GM19463 (cell line): ENCODE measurements at regions not wholly inside any gene's neighbourhood (a gene's known extent, or its start where the extent isn't known, plus 50 kb on each side); places are given as distances from the start of the nearest gene placed in this dataset.

ENCODE experiments used
- ATAC-seq: cut with Tn5 transposase; IDR thresholded peaks from one replicate; pipeline ENCODE4 v1.9.1; 2021; ENCODE audit warnings: mild to moderate bottlenecking, moderate library complexity; ENCODE audit not compliant: unreplicated experiment

DNA sequence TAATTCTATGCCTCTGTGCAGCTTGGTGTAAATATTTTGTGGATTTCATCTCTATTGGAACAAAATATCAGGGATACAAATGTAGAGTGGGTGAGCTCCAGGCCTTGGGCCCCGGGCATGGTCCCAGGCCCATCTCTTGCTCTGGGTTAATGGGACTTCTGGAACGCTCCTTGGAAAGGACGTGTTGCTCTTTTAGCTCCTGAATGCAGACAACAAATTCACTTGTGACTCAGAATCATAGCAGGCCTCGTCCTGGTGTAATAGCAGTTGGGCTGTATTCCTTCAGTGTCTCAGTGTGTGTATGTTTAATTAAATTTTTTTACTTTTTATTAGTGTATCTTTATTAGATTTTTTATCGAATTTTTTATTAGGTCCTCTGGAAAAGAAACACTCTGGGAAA, 266.7 kb upstream of the C2CD4B start:
- ATAC-seq = no peak

DNA sequence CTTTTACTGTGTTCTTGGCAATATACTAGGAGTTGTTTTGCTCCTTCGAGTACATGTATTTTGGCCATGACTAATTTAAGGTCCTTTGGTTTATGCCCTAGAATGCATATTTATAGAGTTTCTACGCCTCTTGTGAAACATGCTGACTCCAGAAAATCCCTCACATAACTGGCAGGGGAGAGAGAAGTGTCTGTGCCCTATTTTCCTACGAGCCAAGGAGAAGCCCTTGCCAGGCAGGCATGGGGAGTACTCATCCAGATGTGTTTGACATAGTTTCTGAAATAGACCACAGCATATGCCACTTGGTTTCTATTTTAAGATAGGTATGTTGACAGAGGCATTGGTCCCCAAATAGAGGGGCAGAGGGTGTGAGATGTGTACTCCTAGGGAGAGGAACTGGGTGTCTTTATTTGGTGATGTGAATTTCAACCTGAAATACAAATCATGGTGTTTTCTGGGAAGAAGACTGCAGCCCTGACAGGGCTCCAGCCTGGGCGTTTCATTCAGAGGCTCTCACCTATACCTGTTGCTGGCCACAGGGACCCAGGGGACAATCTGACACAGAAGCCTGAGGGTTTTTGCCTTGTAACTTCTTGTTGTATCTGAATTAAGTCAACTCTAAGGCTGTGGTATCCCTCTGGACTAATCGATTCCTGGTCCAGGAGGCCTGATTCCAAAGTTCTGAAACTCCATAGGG, 267.8 kb upstream of the C2CD4B start:
- no peak for ATAC-seq

DNA sequence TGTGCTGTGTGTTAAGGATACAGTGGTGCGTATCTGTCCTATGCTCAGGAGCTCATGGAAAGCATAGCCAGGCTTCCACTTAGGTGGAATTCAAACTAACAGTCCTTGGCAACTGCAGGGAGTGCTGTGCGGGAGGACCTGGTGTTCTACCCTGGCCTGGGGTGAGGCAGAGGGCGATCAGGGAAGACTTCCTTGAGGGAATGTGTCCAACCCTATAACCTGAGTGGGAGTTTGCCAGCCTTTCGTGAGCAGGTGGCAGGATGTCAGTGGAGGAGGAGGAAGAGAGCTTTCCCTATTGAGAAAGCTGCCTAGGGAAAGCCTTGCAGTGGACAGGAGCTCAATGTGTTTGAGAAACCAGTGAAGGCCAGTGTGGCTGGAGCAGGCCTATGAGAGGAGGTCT, 271.1 kb upstream of the C2CD4B start:
- ATAC-seq = no peak

DNA sequence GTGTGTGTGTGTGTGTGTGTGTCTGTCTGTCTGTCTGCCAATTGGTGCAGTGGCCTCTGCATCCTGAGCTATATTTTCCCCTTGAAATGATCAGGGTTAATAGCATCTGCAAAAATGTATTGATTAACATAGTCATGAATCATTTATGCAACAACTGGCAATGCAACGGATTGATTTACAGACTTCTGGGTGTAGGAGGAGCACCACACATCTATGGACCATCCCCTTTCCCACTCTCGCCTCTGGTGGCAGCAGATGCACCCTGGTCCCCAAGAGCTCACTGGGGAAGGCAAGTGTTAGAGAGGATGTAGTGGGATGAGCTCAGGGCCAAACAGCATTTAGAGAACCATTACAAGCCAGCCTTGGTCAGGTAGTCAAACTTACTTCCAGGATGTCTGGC, 272.7 kb upstream of the C2CD4B start:
- ATAC-seq = no peak

DNA sequence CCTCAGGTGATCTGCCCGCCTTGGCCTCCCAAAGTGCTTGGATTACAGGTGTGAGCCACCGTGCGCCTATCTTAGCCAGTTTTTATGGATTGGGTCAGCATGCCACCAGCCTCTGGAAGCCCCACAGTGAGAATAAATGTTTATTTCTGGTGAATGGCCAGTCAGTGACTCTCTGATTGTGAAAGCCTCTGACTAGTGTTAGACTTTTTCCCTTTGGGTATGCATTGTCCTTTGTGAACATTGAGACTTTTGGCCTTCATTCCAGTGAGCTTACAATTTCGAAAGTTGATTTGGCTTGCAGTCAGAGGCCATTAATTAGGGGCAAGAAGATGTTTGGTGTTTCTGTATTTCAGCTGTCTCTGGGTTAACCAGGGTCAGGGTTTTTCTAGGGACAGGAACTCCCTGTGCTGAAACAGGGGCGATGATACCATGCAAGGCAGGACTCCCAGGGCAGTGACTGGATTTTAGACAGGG, 274.5 kb upstream of the C2CD4B start:
- no peak for ATAC-seq

DNA sequence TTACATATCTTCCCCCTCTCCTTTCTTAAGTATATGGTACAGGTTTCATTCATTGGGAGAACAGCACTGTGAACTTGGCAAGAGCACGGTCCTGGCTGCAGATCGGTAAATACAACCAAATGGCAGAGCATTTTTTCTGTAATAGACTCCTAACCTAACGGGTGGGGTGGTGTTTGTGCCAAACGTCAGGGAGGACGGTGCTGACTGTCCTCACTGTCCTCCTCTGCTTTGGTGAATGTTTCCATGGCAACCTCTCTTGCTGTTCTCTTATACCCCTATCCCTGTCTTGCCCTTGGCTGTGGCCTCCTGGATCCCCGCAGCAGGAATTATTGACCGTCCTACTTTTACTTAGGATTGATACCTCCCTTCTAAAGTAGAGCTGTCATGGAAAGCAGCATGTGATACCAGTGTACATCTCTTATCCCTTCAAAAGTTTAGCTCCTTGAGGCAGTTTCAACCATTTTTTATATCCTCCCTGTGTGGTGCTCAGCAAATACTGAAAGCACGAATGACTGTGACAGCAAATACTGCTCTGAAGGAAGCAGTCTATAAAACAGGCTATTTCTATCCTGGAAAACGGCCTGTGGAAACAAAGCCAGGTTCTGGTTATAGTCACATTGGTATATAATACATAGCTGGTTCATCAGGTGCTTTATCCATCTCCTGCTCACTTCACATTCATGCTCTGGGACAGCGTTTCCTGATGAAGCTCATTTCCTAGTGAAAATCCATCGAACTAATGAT, 275.4 kb upstream of the C2CD4B start:
- no peak for ATAC-seq

DNA sequence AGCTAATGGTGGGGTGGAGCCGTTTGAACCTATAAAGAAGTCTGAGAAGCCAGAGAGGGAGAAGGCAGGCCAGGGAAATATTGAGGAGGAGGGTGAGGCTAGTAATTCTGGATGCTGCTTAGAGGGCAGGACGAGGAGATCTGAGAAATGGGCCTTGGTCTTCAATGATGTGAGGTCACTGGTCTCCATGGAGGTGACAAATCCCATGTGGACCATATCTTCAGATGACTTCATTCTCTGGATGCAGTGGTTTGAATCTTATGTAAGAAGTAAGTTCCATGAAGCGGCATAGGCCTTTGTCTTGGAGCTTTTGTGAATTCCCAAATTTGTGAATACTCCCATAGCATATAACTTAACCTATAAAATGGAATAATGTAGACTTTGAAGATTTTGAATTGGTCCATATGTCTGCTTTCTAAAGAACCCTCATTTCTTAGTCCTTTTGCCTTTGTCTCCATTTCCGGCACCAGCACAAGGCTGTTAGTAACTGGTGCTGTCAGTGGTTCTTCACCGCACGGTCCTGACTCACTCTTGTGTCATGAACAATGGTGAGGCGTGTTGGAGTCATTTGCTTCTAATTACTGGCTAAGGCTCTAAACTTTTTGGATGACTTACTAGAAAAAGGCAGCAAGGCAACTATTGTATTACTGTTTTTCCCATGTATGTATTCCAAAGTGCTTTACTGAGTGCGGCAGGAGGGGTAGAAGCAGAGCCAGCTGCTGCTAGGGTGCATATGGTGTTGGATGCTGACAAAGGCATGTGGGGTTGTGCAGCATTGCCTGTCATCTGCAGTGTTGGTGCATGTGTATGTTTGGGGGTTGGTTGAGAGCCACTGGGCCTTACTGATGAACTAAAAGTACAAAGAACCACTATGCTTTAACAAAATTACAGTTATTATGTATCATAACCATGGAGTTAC, 279.3 kb upstream of the C2CD4B start:
- no peak for ATAC-seq

DNA sequence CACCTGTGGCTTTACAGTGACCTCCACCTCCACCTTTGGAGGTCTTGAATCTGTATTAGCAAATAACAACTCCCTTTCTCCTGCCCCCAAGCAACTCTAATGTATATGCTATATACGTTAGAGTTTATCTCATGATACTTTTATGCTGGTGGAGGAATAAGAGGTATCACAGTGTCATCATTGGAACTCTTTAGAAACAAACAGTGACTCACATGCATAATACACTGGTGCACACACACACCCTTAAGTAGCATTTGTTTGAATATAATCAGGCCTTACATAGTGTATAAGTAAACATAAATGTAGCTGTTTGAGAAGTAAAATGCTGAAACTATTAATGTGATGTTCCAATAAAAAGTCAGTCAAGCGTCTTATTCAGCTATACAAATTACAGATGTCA, 280.2 kb upstream of the C2CD4B start:
- ATAC-seq = no peak

DNA sequence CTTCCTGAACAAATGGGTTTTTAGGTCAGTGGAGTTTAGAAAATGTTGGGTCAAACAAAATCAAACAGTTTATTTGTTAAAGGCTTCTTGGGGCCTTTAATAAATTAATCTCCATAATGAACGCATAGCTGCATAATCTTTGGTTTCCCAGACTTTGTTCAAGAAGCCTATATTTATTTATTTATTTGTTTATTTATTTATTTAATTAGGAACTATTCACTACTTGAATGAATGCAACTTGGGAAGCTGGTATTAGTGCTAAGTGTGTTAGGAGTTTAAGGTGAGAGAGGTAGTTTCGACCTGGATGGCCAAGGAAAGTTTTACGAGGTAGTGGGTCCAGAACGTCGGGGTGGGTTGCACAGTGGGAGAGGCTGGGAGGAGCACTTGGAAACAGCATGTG, 281.9 kb upstream of the C2CD4B start:
- ATAC-seq = no peak

DNA sequence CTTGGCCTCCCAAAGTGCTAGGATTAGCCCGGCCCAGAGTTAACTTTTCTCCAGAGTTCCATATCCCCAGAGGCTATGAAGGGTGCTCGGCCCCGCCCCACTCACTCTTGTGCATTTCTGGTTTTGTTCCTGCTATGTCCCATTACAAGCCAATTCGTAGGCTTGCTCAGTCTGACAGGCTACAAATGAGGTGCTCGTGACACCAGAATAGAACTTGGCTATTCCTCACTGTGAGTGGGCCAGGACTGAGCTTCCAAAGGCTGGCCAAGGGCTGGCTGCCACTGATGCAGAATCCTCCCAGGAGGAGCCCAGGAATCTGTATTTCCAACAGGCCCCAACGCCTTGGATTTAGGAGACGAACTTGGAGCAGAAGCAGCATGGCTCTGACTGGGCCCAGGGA, 282.7 kb upstream of the C2CD4B start:
- no peak for ATAC-seq

DNA sequence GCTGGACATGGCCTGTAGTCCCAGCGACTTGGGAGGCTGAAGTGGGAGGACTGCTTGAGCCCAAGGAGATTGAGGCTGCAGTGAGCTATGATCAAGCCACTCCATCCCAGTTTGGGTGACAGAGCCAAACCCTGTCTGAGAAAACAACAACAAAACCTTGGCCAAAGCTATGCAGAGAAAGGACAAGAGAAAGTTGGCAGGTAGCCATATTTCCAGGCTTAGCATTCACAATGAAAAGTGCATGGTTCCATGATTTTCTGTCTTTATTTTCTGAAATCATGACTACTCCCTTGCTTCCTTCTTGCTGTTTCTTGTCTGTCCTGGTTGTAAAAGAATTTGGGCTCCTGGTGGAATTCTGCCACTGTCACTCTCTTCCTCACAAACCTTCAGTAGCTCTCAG, 284.6 kb upstream of the C2CD4B start:
- ATAC-seq = no peak

DNA sequence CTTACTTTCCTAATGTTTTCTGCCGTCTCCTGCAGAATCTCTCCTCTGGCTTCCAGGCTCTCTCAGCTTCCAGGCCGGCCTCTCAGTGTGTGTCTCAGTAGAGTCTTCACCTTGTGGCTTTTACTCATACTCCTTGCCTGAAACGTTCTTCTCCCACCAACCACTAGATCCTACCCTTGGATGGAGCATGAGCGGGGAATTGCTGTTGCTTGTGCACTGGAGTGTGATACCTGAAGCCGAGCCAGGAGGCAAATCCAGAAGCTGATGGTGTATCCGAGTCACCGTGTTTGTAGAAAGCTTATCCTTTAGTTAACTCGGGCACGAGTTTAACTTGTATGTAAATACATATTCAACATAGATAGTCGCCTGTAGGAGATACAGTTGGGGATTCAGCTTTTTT, 285.0 kb upstream of the C2CD4B start:
- ATAC-seq = no peak

DNA sequence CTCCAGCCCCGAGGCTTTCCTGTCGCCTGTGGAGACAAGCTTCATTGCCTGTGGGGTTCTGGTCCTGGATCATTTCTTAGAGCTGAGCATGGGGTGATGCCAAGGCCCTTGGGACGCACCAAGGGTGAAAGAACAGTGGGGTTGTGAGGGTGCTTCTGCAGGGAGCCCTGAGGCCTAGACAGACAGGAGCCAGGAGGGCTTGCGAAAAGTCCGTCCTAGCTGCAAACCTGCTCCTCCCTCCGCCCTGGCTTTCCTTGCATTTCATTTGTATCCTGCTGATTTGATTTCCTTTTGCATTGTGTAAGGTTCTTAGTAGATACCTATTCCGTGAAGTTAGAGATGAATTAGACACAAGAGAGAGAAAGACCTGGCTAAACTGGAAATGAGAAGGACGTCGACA, 286.9 kb upstream of the C2CD4B start:
- ATAC-seq = no peak

DNA sequence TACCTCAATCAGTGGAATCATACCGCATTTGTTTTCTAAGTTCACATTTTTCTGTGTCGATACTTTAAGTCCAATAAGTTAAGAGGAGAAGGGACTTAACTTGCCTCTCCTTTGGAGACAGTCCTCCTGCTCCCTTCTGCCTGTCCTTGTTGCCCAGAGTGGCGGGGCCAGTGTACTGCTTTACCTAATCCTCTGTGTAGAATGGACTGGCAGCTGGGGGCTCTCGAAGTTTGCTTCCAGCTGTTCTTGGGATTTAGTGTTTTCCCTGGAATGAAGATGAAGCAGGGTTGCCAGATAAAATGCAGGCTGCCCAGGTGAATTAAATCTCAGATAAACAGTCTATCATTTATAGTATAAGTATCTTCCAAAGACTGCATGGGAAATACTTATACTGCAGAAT, 287.6 kb upstream of the C2CD4B start:
- no peak for ATAC-seq

DNA sequence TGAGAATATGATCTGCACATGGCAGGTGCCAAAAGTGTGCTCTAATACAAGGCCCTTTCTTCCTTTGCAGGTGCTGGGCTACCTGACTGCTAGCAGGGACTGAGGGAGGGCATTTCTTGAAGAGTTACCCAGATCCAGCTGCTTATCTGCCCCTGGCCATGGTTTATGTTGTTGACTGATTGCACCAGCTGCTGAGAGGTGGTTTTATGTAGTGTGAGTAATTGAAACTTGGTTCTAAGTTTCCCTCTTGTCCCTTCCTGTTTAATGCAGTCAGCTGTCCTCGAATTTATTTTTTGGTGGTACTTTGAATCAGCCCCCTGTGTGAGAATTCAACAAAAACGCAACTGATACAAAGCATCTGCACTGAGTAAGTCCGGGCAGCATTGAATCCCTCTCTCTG, 288.3 kb upstream of the C2CD4B start:
- ATAC-seq = no peak

DNA sequence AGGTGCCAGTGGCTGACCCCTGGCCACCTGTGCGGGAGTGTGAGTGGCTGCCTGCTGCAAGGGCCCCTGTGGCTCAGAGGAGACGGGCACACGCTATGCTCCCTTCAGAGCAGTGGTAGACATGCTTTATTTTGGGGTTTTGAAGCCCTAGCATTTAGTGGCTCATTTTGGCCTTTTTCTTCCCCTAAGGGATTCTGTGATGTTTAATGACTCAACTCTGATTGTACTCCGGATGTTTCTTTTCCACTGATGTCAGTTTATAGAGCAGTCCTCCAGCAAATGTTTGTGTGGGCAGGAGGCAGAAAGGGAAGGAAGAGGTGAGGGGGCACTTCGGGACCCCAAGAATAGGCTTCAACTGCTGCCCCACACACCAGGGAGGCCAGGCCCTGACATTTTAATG, 288.9 kb upstream of the C2CD4B start:
- ATAC-seq = no peak

DNA sequence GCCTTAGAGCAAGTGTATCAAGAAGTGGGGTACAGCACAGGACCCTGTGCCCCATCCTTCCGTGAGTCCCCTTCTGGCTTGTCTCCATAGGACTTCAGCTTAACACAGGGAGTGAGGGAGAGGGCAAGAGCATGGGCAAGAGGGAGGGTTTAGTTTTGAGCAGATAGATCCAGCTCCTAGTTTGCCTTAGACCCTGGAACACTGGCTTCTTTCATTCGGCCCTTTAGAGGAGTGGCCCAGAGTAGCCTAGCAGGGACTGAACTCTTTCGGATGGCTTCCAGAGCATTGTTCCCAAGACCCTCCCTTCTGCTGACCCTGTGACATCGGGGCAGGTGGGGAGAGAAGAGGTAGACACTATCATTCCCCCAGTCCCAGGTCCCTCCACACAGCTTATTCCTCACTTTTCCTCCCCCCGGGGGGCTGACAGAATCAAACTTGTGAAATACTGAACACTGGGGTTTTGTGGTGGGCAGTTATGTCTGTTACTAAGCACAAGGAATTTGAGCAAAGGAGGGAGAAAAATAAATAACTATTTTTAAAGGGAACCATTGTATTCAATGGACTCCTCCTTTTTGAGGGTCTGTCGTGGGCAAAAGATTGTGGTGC, 289.6 kb upstream of the C2CD4B start:
- ATAC-seq = no peak

DNA sequence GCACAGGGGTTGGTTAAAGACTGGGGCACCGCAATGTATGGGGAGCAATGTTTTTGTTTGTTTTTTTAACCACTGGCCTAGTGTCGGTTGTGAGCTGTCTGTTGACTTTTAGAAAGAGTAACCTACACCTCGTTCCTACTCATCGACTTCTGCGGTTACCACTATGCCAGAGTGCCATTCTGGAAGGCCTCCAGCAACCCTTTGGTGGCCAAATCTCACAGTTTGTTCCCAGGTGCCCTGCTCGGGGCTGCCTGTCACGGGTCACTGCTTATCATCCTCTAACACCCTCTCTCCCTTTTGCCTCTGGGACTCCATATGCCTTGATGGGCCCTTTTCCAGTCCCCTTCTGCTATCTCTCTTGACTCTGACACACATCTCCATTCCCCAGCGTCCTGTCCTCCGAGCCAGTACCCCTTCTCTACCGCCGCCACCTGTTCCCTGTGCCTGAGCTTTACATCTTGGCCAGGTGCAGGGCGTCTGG, 290.4 kb upstream of the C2CD4B start:
- ATAC-seq = no peak

DNA sequence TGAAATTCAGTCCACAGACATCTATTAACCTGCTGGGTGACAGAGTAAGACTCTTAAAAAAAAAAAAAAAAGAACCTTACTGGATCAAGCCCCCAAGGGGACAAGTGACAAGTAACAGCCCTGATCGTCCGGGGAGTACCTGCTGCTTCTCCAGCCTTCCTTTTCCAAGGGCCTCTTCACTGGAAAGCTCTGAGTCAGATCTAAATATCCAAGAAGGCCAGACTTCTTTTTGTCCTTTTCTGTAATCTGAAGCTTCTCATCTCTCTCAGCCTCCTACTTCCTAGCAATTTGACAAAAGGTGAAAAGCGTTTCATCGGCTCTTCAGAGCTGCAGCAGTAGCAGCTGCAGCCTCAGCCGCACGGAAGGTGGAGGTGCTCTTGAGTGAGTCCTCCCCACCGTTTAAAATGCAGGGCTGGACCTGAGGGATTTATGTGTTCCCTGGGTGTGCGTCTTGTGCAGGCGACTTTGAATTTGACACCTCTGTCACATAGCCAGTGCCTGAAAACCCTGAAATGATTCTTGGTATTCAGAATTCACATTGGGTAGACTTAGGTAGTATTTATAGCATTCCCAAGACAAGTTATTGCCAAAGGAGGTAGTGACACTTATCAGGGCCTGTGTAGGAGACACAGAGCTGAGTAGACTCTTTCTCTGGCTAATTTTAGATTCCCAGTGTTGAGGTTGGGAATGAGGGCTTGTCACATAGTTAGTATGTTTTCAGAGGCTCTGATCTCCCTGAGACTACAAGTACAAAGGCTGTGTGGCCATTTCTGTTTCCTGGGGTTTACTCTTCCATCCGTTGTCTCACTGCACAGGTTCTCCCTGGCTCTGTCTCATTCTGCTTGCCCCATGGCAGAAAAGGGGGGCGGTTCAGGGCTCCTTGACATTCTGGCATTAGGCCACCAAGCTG, 291.2 kb upstream of the C2CD4B start:
- no peak for ATAC-seq

DNA sequence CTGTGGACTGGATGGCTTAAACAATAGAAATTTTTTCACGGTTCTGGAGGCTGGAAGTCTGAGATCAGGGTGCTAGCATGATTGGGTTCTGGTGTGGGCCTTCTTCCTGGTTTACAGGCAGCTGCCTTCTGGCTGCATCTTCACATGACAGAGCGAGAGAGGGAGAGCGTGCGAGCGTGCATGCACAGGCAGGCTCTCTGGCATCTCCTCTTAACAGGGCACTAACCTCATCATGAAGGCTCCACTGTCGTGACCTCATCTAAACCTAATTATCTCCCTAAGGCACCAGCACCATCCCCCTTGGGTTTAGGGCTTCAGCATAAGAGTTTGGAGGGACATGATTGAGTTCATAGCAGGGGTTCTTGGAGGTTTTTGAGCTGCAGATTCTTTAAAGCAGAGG, 292.0 kb upstream of the C2CD4B start:
- ATAC-seq = no peak
